HG02642 (cell line): ENCODE measurements at regions not wholly inside any gene's neighbourhood (a gene's known extent, or its start where the extent isn't known, plus 50 kb on each side); places are given as distances from the start of the nearest gene placed in this dataset.

Experiments
- ATAC-seq: cut with Tn5 transposase; IDR thresholded peaks from one replicate; pipeline ENCODE4 v1.9.1; 2021; ENCODE audit warnings: mild to moderate bottlenecking; ENCODE audit not compliant: unreplicated experiment, poor library complexity

DNA sequence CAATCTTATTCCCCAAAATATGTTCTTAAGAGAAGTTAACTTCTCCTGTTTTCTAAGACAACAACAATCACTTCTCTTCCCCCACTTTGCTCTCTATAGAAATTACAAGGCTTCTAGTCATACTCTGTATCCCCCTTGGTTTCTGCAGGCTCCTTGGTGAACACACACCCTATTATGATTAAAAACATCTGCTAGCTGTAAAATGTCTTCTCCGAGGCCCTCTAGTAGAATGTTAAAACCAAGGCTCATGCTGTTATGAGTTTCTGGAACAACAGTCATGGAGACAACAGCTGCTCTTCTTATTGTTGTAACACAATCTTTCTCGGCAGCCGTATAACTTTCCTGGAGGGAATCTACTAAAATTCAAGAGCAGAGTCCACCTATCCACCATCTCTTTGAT is 397.5 kb upstream of the CCDC196 start:
- ATAC-seq = no peak

DNA sequence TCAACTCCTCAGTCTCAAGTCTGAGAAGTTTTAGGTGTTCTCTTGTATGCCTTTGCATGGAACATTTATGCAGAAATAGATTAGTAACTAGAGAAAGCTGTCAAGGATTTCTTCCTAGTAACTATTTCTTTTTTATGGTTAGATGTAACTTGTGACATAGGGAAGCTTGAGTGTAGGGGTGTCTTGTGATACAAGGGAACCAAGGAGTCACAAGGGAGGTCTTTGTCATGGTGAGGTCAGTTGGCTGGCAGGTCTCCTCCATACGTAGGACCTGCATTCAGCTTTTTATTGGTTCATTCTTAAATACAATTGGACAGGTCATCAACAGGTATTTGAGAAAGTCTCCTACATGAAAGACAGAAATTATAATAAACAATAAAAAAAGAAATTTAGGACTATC is 394.0 kb upstream of the CCDC196 start:
- ATAC-seq = no peak

DNA sequence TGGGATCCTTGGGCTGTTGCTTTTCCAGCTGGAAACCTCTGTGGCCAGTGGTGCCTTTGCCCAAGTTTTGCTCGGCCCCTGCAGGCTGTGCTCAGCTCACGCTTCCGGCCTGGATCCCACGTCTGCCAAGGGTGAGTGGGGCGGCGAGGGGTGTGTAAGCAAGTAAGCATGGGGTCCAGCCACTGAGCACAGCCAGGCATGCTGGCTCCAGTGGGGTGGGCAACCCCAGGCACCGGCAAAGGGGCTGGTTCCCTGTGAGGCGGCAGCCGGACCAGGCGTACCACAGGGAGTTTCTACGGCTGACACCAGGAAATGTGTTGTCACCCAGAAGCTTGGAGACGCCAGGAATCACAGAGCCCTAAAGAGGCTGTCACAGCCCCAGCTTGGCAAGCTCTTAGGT is 393.4 kb upstream of the CCDC196 start:
- no peak for ATAC-seq

DNA sequence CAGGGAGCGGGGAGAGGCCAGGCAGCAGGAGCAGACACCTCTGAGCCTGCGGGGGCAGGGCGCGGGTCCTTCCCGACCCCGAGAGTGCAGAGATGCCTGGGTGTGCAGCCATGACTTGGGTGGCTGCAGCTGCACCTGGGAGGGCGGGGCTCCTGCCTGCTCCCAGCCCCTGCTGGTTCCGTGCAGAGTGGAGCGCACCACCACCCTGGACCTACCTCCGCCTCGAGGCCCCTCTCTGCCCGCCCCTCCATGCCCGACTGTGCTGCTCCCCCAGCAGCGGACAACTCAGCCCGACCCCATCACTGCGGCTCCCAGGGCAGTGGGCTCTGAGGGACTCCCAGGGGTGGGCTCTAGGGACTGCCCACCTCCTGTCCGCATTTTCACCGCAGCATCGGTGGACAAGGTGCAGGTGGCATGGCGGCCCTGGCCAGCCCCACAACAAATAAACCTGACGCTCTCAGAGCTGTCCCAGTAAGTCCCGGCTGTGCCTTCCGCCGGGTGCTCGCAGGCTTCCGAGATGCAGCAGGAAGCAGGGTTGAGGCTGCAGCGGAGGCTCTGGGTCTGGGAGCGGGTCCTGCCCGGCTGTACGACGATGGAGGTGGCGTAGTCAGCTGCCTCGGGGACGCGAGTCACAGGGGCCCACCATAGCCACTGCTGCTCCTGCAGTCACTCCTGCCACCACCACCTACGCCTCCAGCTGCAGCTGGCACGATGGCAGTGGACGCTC is 392.0 kb upstream of the CCDC196 start:
- no peak for ATAC-seq

DNA sequence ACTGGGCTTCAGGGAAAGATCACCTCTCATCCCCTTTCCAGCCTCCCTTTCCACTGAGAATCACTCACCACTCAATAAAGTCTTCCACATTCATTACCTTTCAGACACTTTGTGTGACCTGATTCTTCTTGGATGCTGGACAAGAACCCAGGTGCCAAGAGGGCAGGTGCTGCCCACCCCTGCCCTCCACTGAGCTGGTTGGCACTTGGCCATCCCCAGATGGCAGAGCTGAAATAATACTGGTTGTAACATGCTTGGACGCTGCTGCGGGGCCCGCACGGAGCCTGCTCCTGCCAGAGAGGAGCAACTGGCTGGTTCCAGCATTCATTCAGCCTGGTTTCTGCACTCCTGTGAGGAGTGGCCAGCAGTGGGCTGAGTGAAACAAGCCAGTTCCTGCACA is 386.7 kb upstream of the CCDC196 start:
- ATAC-seq = no peak

DNA sequence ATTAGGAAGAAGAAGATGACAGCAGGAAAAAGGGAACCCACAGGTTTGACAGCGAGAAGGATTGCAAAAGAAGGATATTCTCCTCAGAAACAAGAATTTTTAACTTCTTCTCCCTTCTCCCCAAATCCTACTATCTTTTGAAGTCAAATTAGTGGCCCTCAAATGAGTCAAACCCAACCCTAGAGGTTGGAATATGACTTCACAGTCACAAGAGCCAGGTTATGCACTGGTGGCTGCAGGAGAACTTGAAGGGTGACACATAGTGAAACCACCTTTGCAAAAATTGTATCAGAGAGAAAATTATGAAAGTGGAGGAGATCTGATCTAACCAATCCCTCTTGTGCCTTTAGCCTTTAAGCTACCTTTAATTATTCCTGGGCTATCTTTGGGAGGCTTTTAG is 386.2 kb upstream of the CCDC196 start:
- ATAC-seq = peak; percentile 60

DNA sequence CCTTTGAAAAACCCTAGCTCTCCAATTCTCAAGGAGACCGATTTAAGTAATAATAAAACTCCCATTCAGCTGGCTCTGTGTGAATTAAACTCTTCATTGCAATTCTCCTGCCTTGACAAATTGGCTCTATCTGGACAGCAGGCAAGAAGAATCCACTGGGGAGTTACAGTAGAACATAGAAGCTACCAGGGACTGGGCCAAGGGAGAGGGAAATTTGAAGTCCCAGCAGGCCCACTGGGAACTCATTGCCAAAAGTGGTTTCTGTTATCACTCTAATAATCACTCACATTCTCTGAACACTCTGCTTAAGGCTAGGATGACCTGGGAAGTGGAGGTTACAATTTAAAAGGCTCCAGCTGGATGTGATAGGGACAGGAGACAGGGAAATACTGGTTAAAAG is 384.5 kb upstream of the CCDC196 start:
- ATAC-seq = no peak

DNA sequence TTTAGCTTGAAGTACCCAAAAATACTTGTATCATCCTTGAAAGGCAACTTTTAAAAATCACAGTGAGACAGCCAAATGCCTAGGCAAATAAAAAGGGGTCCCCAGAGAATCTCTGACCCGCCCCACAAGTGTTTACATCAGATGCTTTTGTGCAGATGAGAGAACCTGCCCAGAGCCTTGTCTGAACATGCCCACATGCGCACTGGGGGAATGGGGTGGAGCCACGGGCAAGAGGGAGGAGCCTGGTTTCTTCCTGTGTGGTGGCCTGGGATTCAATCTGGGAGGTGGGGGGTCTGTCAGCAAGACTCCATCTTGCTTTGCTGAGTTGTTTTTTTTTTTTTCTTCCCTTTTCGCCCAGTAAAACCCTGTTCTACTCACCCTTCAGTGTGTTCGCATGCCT is 381.7 kb upstream of the CCDC196 start:
- no peak for ATAC-seq

DNA sequence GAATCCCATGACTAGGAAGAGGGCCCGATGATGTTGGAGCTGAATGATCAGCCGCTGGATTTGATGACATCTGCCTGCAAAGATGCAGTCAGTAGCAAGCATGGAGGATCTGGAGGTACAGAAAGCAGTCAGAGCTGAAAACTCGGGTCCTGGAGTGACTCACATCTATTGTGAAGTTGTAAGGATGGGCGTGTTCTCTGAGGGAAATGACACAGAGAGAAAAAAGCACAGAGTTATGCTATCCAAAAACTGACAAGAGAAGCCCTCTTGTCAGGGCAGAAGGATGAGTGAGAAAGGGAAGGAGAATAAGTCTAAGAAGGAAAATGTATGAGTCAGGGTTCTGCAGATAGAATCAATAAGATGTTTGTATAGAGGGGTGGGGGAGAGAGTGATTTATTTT is 380.4 kb upstream of the CCDC196 start:
- no peak for ATAC-seq

DNA sequence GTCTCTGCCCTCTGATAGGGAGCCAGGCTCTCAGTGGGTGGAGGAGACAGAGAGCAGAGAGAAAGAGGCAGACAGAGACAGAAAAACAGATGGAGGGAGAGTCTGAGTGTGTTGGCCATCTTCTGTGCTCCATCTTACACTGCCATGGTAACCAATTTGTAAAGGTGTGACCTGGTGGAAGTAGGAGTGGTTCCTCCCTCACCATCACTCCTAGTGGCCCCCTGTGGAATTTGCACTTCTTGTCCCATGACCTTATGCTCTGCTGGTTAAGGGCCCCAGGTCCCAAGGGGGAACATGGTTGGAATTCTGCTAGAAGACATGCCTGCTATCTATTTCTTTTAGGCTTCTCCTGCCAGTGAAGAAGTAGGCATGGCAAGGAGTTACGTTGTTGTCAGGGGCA is 376.7 kb upstream of the CCDC196 start:
- no peak for ATAC-seq

DNA sequence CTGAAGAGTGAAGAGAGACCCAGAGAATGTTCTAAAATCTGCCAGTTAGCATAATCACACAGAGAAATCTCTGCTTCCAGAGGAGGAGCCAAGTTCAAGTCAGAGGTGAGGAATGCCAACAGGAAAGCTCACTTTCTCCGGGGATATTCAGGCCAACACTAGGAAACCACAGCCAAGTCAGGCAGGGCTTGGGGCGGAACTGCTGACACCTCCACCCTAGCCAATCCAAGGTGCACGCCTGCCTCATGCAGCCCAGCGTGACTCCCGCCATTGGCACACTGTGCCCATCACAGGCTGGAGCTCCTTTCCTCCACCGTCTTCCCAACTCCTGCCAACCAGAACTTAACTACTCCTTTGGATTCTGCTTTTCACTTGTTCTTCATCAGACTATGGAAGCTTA is 374.3 kb upstream of the CCDC196 start:
- ATAC-seq = no peak

DNA sequence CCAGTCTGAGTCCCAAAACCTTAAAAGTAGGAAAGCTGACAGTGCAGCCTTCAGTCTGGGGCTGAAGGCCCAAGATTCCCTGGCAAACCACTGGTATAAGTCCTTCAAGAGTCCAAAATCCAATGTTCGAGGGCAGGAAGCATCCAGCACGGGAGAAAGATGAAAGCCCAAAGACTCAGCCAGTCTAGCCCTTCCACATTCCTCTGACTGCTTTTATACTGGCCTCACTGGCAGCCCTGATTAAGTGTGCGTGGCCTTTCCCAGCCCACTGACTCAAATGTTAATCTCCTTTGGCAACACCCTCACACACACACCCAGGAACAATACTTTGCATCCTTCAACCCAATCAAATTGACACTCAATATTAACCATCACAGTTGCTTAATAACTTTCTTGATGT is 372.1 kb upstream of the CCDC196 start:
- ATAC-seq = no peak

DNA sequence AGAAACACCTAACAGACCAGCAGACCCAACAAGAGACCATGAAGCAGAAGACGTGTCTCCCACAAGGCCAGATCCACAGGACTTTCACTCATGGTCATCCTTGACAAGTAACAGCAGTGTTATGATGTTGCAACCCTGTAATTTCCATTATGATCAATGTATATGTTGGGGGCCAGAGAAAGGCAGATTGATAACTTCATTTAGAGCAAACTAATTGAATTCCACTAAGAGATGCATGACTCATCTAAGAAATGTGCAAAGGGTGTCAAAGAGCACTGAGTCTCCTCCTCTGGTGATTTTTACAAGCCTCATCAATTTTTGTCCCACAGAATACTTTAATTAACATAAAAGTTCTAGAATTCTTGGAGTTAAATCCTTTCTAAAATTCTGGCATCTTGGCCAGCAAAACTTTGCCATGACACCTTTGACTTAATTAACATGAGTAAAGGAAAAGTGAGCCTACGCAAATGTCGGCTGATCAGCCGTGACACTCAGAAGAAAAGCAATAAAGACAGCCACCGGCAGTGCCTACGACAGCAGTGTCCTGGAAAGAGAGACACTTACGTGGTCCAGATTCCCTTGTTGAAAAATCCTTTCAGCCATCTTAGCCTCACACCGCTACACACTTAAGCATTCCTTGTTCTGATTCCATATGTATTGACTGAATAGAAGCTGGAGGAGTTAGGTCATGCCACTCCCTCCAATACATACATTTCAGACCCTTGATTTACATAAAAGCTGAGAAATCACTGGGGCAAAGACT is 370.2 kb upstream of the CCDC196 start:
- no peak for ATAC-seq

DNA sequence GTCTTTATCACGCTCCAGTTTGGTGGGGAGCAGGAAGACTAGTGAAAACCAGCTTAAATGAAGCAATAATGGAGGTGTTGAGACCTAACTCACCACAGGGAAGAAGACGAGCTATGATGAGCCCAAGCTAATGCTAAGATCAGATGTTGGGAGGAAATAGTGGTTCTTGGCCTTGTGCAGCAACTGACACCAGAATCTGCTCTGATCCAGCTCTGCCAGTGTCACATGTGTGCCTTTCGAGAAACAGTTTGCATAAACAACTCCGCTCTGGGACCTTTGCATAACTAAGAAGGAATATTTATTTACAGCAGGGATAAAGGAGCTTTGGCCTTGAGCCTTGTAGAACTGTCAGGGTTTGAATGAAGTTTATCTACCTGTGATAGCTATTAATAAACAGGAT is 369.4 kb upstream of the CCDC196 start:
- ATAC-seq = no peak

DNA sequence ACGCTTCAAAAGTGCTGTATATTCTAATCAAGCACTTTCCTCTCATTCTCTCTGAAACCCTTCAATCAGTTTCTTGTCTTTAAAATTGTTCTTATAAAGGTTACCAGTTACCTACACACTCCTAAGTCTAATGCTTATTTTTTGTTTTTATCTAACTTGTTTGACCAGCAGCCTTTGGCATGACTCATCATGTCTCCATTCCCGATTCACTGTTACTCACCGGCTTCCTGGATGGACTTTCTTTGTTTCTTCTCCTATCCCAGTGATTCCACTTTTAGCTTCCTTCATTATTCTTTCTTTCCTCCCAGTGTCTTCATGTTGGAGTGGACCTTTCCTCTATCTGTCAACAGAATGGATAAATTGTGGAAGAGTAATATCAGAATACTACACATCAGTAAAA is 368.6 kb upstream of the CCDC196 start:
- no peak for ATAC-seq

DNA sequence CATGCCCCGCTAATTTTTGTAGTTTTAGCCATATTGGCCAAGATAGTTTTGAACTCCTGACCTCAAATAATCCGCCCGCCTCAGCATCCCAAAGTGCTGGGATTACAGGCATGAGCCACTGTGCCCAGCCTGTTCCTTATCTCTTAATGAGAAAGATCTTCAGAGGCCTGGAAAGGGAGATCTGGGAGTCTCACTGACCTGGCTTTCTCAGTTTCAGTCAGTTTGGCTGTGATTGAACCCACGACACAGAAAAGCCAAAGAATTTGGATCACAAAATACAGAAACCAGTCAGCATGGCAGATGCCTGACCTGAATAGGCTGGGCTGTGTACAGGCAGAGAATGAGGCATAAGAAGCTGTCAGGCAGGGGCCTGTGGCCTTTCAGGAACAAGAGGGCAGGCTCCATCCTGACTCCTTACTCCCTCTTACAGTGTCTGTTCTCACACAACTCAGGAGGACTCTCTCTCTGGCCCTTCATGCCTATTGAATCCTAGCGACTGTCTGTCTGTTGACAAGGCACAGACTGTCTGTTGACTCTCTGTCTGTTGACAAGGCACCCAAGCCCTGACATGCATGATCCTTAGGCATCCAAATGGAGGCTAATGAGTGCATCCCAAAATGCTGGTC is 366.5 kb upstream of the CCDC196 start:
- no peak for ATAC-seq

DNA sequence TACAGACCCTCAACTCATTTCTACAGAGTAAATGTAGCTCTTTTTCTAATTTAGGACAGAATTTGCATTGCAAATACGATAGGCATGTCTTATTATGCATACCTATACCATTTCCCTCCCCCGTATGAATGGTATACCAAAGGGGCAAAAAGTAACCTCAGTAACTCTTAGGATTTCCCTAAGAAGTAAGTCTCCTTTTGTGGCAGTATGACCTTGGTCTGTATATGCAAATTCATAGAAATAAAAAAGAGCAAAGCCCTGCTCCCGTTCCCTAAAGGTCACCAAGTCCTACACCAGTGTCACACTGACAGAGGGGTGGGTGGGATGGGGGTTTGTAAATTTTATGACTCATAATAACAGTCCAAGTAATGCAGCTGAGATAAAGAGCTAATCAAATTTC is 365.8 kb upstream of the CCDC196 start:
- ATAC-seq = no peak

DNA sequence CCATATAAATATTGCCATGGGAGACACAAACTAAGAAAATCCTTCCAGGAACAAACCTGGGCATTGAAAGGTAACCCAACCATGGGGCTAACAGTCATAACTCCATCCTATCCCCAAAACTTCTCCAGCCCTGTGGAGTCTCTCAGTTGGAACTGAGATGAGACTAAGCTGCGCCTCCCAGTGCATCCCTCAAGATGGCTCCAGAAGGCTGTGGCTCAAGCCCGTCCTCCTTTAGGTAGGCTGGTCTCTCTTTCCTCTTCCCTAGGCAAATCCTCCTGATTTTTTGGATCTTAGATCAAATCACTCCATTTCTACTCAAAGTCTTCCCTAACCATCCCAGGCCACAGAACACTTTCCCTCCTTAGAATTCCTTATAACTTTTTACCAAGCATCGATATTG is 364.3 kb upstream of the CCDC196 start:
- ATAC-seq = no peak

DNA sequence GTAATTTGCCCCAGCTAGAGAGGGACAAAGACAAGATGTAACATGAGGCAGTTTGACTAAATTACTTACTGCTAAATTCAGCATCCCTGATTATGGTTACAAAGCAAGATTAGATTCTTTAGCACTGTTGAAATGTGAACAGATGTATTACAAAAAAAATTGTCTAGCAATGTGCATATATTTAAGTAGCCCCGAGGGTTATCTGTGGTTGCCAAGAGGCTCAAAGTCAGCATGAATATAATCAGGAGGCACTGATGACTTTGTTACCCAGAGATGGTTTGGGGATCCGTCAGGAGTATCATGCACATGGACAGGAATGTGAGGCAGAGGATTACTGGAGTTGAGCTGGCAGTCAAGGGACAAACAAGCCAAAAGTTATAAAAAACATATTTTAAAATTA is 356.9 kb upstream of the CCDC196 start:
- ATAC-seq = no peak

DNA sequence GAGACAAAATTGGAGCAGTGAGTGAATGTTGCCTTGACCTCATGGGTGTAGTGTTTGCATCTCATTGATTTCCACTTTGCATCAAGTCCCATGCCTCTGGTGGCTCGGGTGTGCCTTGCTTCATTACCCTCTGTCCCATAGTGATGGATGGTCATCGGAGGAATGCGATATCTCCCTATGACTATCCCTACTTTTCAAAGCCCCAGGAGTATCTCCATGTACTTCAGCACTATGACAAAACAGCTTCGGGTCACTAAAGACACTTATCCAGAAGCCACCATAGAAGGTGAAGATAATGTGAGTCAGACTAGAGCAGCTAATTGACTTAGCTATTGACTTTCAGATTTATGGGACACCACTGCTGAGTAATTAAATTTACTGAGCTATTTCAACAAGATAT is 355.1 kb upstream of the CCDC196 start:
- no peak for ATAC-seq

DNA sequence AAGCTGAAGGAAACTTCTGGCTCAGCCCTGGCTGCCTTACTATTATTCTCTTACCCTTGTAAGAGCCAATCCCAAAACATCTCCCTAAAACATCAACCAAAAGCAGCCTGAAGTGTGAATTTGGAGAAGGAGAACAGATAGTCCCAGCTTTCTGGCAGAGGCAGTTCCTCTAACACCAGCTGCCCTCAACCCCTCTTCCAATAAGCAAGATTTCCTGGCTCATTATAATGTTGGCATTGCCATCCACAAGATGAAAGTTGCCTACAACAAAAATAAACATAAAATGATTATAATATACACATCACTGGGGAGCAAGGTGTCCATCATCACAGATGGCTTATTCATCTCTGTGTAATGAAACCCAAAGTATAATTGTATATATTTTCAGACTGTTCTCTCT is 352.5 kb upstream of the CCDC196 start:
- ATAC-seq = no peak

DNA sequence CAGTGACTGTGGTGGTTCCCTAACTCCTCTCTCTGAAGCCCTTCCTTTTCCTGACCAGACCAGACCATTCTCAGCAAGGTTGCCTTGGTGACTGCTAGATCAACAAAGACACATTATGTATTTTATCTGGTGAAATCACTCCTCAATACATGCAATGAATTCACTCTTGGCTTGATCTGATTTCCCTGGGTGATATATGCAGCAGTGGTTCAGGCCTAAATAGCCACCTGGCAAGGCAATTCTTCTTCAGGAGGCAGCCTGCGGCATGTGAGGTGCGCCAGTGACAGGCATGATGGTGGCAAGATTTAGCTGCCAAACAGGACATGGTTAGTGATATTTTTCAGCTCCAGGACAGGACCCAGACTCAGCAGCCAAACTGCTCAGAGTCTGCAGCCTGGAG is 350.3 kb upstream of the CCDC196 start:
- ATAC-seq = no peak
